Kidney epithelial cell (primary cell): ENCODE measurements at regions not wholly inside any gene's neighbourhood (a gene's known extent, or its start where the extent isn't known, plus 50 kb on each side); places are given as distances from the start of the nearest gene placed in this dataset.

ENCODE experiments used
- DNase-seq: peaks from one replicate; pipeline ENCODE4 v3.0.0-alpha.2; 2010; ENCODE audit warnings: low read depth
- H3K27me3 ChIP-seq: 2 replicates; pipeline ENCODE4 v1.6.0; 2011; ENCODE audit warnings: low read length; ENCODE audit not compliant: control insufficient read depth, insufficient read depth
- H3K36me3 ChIP-seq: 2 replicates; pipeline ENCODE4 v1.5.1; 2011; ENCODE audit warnings: low read length; ENCODE audit not compliant: control insufficient read depth, insufficient read depth
- H3K4me3 ChIP-seq: 2 replicates; pipeline ENCODE4 v1.5.1; 2011; ENCODE audit warnings: low read depth, mild to moderate bottlenecking, control low read depth, low read length
- TF ChIP-seq, protein P1 (sequence below): IDR thresholded peaks from 2 replicates; pipeline ENCODE4 v1.5.1; 2011; ENCODE audit warnings: mild to moderate bottlenecking, moderate library complexity, low read length, control low read depth, inconsistent platforms; ENCODE audit not compliant: insufficient read depth, poor library complexity, severe bottlenecking

DNA sequence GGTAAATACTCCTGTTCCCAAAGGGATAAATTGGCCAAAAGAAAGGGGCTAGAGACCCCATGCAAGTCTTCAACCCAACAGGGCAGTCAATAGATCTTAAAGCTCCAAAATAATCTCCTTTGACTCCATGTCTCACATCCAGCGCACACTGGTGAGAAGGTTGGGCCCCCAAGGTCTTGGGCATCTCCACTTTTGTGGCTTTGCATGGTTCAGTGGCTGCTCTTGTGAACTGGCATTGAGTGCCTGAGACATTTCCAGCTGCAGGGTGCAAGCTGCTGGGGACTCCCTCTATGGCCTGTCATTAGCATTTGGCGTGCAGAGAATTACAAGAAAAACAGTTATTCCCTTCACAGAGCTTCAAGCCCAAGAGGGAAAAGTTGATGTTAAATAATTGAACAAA is 224.7 kb downstream of the MTRR start:
- TF ChIP-seq, protein P1, sequence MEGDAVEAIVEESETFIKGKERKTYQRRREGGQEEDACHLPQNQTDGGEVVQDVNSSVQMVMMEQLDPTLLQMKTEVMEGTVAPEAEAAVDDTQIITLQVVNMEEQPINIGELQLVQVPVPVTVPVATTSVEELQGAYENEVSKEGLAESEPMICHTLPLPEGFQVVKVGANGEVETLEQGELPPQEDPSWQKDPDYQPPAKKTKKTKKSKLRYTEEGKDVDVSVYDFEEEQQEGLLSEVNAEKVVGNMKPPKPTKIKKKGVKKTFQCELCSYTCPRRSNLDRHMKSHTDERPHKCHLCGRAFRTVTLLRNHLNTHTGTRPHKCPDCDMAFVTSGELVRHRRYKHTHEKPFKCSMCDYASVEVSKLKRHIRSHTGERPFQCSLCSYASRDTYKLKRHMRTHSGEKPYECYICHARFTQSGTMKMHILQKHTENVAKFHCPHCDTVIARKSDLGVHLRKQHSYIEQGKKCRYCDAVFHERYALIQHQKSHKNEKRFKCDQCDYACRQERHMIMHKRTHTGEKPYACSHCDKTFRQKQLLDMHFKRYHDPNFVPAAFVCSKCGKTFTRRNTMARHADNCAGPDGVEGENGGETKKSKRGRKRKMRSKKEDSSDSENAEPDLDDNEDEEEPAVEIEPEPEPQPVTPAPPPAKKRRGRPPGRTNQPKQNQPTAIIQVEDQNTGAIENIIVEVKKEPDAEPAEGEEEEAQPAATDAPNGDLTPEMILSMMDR = no peak
- Histone ChIP-seq H3K4me3 (no peak overlapping the region), H3K27me3 (no peaks in the 10 kb centered on the region), H3K36me3 (no peaks in the 10 kb centered on the region)
- no peak for DNase-seq

DNA sequence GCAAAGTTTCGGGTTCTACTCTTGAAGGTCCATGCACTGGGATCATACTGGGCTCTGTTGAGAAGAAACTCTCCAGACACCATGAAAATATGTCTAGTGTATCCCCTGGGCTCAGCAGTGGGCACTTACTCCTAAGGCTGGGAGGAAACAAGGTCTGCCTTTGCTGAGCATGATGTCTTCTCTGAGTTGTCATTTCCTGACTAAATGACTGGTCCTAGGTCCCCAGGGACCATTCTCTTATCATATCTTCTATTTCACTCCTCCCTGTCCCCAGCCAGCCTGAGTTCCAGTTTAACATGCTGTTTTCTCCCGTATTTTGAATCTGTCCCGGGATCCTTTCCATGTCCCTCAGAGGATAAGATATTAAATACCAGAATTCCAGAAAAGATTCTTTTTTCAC is 225.4 kb downstream of the MTRR start:
- DNase-seq = no peak
- no peak overlapping the region for H3K4me3 ChIP-seq
- no peaks in the 10 kb centered on the region for H3K36me3 ChIP-seq
- no peaks in the 10 kb centered on the region for H3K27me3 ChIP-seq
- TF ChIP-seq, protein P1 = no peak

DNA sequence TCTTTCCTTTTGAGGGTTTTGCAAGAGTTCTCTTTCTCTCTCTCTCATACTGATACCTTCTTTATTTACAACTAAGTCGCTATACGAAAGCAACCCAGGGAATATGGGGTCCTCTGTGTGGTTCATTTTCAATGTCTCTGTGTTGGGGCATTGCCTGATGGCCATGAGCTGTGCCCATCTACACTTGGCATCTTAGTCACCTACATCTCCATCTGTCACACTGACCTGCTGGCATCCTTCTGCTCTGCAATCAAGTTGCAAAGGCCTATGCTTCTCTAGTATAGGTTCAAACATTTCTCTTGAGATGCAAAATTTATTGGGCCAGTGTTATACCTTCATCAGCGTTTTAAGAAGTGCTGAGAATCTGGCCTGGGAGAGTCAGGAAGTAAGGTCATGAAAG is 228.2 kb downstream of the MTRR start:
- DNase-seq = no peak
- TF ChIP-seq, protein P1 = no peak
- Histone ChIP-seq H3K27me3 (no peaks in the 10 kb centered on the region), H3K36me3 (no peaks in the 10 kb centered on the region), H3K4me3 (no peak overlapping the region)

DNA sequence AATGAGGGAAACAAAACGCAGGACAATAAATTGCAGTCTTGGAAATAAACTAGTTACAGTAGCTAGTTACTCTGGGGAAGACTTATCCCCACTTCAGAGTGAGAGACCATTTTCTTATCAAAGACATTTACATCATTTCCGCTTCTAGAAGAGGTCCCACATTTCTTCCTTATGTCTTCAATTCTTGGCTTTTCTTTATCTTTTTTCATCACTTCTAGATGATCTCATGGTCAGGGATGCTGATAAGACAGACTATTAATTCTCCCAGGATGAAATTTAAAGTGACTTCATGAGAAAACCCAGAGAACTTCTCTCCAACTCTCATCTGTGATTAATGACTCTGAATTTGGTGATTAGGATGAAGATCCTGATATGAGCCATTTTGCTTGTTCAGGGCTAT is 229.1 kb downstream of the MTRR start:
- no peaks in the 10 kb centered on the region for H3K27me3 ChIP-seq
- H3K36me3 ChIP-seq = no peaks in the 10 kb centered on the region
- no peak for DNase-seq
- TF ChIP-seq, protein P1 = no peak
- H3K4me3 ChIP-seq = no peak overlapping the region

DNA sequence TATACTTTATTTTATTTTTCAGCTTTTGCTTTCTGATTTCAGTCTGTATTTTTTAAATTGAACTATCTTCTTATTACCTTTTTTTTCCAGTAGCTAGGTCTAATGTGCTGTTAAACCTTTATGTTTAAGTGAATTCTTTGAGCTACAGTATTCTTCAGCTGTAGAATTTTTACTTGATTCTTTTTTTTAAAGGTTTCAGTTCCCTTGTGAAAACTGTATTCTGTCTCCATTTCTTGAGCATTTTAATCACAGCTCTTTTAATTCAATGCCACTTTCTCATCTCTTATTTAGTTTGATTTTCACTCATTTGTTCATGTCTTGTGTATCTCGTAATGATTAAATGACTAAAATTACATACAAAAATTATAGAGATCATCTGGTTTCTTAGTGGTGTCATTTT is 233.8 kb downstream of the MTRR start:
- H3K4me3 ChIP-seq = no peak overlapping the region
- no peaks in the 10 kb centered on the region for H3K27me3 ChIP-seq
- DNase-seq = no peak

More for the DNA sequence above, 233.8 kb downstream of the MTRR start:
- TF ChIP-seq, protein P1 = no peak
- no peaks in the 10 kb centered on the region for H3K36me3 ChIP-seq
